ENCODE measurements at regions not wholly inside any gene's neighbourhood (a gene's known extent, or its start where the extent isn't known, plus 50 kb on each side); places are given as distances from the start of the nearest gene placed in this dataset.

GRCh38 chr12:22759769-22760674 lies 135.1 kb downstream of the ETNK1 start (continued):
- TF ChIP-seq POLR2A (IDR thresholded peaks at IDR 0.05; ENCODE audit: low read depth, low read length), result no peak

- in situ Hi-C loops (cut with MboI; ENCODE audit: low sequenced_read_pairs) (no loop called here), intact Hi-C loops (cut with micrococcal nuclease) (no loop called here), dilution Hi-C loops (cut with HindIII; ENCODE audit: low sequenced_read_pairs, unreplicated experiment) (no loop called here)
- H4K5ac ChIP-seq (ENCODE audit: low read depth, low read length), result no peak overlapping the region
- no peaks in the 10 kb centered on the region for H3K4me1 ChIP-seq (ENCODE audit: control insufficient read depth, insufficient read depth, low read length)
- H3K14ac ChIP-seq (replicated peaks; ENCODE audit: low read depth, low read length), result no peak overlapping the region
- BruUV-seq (replicated peaks), result no TSS peak
- H2BK20ac ChIP-seq (ENCODE audit: low read depth, low read length), result no peak overlapping the region
- H3K23ac ChIP-seq (ENCODE audit: low read depth, low read length), result no peak overlapping the region
- peaks cover 2% of the 10 kb centered on the region for H3K27me3 ChIP-seq (ENCODE audit: control insufficient read depth, insufficient read depth, low read length)
- H3K4ac ChIP-seq (ENCODE audit: low read depth, low read length), result no peak overlapping the region
- no peaks in the 10 kb centered on the region for H3K79me1 ChIP-seq (ENCODE audit: low read depth in 1 of 2, low read length in 2 of 2)
- H3K9ac ChIP-seq (ENCODE audit: low read depth, low read length), result no peak overlapping the region
- ChIA-PET POLR2A (ENCODE audit: unreplicated experiment) (no interaction called here), CTCF (interaction anchor here (0.6 kb wide), 1 partner anchor 23 kb away, joined by 4 read pairs; no protein-coding TSS in a partner anchor)
- no peak overlapping the region for H4K8ac ChIP-seq (ENCODE audit: low read depth in 2 of 2, low read length in 2 of 2)
- no peak overlapping the region for H4K91ac ChIP-seq (ENCODE audit: insufficient read depth, low read depth, low read length)
- 76% methylated on average over 2 of the region's 15 CpGs; no CpG with 5 or more reads in 1 of the 2 experiments for WGBS, 2 experiments (ENCODE audit: extremely low coverage in 2 of 2, insufficient read length in 1 of 2)
- H3K36me3 ChIP-seq (ENCODE audit: control insufficient read depth, insufficient read depth, low read length), result no peaks in the 10 kb centered on the region
- H2AK9ac ChIP-seq (replicated peaks; ENCODE audit: low read depth, low read length, poor library complexity), result no peak overlapping the region
- ATAC-seq (ENCODE audit: low read depth) (no peak), DNase-seq (no peak)
- no peak overlapping the region for H3K4me2 ChIP-seq (ENCODE audit: low read depth, low read length)
- no peaks in the 10 kb centered on the region for H3K9me3 ChIP-seq (ENCODE audit: control insufficient read depth, insufficient read depth, low read length)
- H3K27ac ChIP-seq (ENCODE audit: insufficient read depth, low read length), result no peak overlapping the region
- H3K4me3 ChIP-seq (ENCODE audit: insufficient read depth, low read depth, low read length), result no peak overlapping the region
- H2BK5ac ChIP-seq (ENCODE audit: low read depth, low read length, poor library complexity, severe bottlenecking), result no peak overlapping the region
- H2AK5ac ChIP-seq (ENCODE audit: low read depth, low read length), result no peak overlapping the region
- H3K18ac ChIP-seq (ENCODE audit: low read depth, low read length), result no peak overlapping the region
- no peak overlapping the region for H2AFZ ChIP-seq (replicated peaks; ENCODE audit: low read length, poor library complexity)
- no peaks in the 10 kb centered on the region for H3K9me1 ChIP-seq (ENCODE audit: insufficient read depth, low read length)
- no peak overlapping the region for H3K56ac ChIP-seq (ENCODE audit: extremely low read depth, insufficient read depth, low read length)
- no peak overlapping the region for H2BK120ac ChIP-seq (ENCODE audit: low read depth, low read length)
- H4K20me1 ChIP-seq (ENCODE audit: insufficient read depth, low read length), result no peaks in the 10 kb centered on the region
- no peak overlapping the region for H2BK15ac ChIP-seq (ENCODE audit: low read depth, low read length)
- TF ChIP-seq MAZ (IDR thresholded peaks at IDR 0.05; ENCODE audit: borderline replicate concordance, low read depth, low read length) (no peak), RCOR1 (IDR thresholded peaks at IDR 0.05; ENCODE audit: insufficient replicate concordance, low read length) (no peak), CTCF (conservative IDR thresholded peaks at IDR 0.05; ENCODE audit: low read depth, low read length) (no peak), RFX5 (IDR thresholded peaks at IDR 0.05; ENCODE audit: low read depth, low read length) (no peak), RAD21 (IDR thresholded peaks at IDR 0.05; ENCODE audit: low read length) (no peak), MXI1 (IDR thresholded peaks at IDR 0.05; ENCODE audit: borderline replicate concordance, low read depth, low read length) (no peak), ELK1 (IDR thresholded peaks at IDR 0.05; ENCODE audit: borderline replicate concordance, low read depth, low read length) (no peak), SMC3 (IDR thresholded peaks at IDR 0.05; ENCODE audit: low read depth, low read length) (no peak), CEBPB (IDR thresholded peaks at IDR 0.05; ENCODE audit: low read depth, low read length) (no peak), BHLHE40 (IDR thresholded peaks at IDR 0.05; ENCODE audit: low read depth, low read length) (no peak)
Measured at GRCh38 chr12:22765421-22766130, 140.6 kb downstream of the ETNK1 start.
